ENCODE measurements at regions not wholly inside any gene's neighbourhood (a gene's known extent, or its start where the extent isn't known, plus 50 kb on each side); places are given as distances from the start of the nearest gene placed in this dataset.
"Not testable (repeated sequence)": the region's sequence is repeated elsewhere in the genome, so short reads cannot be mapped to it uniquely, and the experiment has no call there.

DNA sequence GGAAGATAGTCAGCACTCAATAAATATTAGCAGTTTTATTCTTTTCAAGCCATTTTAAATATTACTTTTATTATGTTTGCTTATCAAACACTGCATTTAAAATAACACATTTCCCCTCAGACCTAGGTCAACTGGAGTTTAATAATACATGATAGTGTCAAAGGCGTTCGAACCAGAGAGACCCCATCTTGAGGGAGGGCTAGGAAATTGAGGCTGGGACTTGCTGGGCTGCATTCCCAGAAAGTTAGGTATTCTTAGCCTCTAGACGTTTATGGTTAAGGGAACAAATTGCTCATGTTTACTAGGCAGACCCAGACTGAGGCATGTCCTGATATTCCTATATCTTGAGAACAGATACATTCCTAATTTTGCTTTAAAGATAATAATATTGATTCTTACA, 426.5 kb downstream of the METTL4 start:
- no peak for DNase-seq

GRCh38 chr18:2146092-2146491, 425.2 kb downstream of the METTL4 start:
- DNase-seq, result no peak

DNA sequence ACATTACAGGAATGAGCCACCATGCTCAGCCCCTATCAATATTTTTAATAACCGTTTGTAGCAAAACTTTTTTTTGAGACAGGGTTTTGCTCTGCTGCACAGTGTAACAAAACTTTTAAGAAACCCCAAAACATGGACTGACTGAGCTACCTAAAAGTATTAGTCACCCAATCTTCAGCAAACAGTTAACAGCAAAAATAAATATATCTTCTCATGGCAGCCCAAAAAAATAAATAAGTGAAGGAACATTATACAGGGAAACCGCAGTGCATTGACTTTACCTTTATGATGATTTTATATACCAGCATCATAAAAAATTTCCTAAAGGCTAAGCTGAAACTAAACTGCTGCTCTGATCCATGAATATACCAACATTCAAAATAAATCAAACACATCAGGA, 424.6 kb downstream of the METTL4 start:
- DNase-seq, result no peak

DNA sequence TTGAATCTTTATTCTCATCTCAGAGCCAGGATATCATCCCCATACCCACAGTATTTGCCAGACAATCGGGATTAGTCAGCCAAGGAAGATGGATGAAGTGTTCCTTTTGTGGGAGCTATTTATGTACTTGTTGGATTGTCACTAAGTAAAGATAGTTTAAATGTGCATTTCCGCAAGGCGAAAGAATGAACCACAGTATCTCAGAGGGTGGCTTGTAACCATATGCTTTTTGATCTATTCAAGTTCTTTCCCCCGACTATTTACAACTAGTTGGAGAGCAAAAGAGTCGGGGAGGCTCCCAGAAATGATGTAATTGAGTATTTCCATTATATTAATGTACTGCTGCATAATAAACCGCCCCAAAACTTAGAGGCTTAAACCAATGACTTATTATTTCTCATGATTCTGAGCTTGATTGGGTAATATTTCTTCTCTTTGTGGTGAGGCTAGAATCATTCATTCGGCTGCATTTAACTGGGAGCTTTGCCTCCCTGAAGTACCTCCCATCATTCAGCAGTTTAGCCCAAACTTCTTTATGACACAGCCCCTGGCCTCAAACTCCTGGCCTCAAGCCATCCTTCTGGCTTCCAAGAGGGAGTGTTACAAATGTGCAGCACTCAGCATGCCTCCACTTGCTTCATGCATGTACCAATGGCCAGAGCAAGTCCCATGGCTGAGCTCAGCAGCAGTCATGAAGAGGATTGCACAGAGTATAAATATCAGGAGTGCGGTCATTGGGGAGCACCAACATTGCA, 423.7 kb downstream of the METTL4 start:
- no peak for DNase-seq

GRCh38 chr18:2148823-2149222, 422.5 kb downstream of the METTL4 start:
- DNase-seq, result no peak

DNA sequence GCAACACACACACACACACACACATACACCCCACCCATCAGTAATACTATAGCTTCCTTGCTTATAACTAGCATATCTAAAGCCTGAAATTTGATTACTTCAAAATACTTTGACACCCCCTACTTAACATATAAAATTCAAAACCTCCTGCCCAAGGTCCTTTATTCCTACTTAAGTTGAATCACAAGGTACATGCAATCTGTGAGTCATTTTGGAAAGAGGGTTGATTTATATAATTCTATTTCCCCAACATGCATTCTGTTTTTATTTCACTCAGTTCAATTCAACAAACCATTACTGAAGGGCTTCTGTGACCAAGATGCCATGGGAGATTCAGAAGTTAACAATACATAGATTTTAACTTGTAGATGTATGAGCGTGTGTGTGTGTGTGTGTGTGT, 420.7 kb downstream of the METTL4 start:
- DNase-seq, result no peak

GRCh38 chr18:2154278-2154677, 417.0 kb downstream of the METTL4 start:
- DNase-seq, result no peak

- no peak for DNase-seq
Measured at GRCh38 chr18:2164644-2165550, 406.4 kb downstream of the METTL4 start.

DNA sequence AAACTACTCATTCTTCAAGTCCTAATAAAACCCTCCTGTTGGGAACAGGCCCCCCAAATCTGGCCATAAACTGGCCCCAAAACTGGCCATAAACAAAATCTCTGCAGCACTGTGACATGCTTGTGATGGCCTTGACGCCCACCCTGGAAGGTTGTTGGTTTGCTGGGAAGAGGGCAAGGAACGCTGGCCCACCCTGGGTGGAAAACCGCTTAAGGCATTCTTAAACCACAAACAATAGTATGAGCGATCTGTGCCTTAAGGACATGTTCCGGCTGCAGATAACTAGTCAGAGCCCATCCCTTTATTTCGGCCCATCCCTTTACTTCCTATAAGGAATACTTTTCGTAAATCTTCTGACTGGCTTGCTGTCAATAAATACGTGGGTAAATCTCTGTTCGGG, 404.4 kb downstream of the METTL4 start:
- not testable (repeated sequence) for DNase-seq

GRCh38 chr18:2168022-2168421, 403.3 kb downstream of the METTL4 start:
- no peak for DNase-seq

DNA sequence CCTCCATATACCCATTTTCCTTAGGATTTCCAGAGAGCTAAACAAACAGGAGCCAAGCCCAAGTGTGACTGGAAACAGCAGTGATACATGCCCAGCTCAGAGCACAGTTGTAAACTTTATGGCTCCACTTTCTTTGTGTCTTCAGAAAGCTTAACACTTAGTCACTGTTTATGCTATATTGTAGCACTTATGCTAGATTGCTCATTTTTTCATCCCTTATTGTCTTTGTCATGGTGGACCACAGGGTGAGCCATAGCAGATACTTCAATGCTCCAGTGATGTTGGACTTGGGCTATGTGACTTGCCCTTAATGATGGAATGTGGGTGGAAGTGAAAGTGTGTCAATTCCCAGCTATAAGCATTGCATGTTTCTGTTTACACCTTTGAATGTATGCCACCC, 401.6 kb downstream of the METTL4 start:
- no peak for DNase-seq

DNA sequence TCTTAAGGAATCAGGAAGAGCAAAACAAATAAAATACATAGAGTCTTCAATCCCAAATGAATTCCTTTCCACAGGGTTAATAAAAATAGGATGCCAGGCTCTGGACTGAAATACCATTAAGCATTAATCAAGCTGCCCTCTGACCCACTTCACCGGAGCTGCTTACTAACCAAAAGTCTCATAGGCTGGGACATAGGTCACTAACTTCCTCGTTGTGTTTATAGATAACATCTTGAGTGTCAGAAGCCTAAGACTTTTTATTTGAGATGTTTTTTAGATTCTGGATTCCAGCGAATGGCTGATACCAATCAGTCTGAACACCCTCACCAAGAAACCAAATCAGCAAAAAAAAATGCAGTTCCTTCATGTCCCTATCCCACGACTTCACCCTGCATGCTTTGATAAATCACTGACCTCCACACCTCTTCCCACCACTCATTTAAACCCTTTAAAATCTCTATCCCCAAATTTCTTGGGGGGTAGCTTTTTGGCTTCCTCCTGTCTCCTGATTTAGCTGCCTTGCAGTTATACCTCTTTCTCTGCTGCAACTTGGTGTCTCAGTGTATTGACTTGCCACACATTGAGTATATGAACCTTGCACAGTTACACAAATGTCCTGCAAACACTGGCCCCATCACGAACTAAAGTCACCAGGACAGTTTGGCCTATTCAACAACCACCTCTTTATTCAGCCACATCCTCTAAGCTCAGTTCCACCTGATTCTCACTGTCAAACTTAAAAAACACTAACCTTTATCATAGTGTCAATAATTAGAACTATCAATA, 399.3 kb downstream of the METTL4 start:
- no peak for DNase-seq

GRCh38 chr18:2172881-2173280, 398.4 kb downstream of the METTL4 start:
- no peak for DNase-seq

GRCh38 chr18:2173486-2173885, 397.8 kb downstream of the METTL4 start:
- DNase-seq, result no peak

DNA sequence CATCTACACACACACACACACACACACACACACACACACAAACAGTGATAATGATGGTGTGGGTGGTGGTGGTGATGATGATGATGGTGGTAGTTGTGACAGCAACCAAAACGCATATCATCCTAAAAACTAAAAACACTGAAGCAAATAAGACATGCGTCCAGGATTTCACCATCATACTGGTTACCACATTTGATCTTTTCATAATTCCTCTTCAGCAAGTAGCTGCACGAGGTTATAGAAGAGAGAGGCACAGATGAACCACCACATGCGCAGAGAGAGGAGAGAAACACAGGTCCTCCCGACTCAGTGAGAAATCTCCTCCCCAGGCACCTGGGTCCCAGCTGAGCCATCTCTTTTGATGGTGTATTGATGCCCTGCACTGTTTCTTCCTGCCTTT, 393.3 kb downstream of the METTL4 start:
- no peak for DNase-seq

- DNase-seq, result no peak
Measured at GRCh38 chr18:2179498-2180183, 391.7 kb downstream of the METTL4 start.

DNA sequence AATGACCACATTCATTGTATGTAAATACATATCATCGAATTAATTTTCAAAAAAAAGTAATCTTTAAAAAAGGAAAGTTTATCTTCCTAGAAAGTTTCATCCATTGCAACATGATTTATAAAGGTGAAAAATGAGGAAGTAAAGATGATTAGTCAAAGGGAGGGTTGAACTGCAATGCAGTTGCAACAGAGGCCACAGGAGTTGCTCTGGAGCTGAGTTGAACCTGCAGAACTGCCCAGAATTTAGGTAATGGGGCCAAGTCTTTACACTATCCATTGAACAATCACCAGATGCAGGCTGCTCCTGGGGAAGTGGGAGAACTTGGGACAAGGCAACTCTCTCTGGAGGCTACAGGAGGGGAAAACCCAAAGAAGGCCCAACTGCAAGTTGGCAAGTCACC, 390.7 kb downstream of the METTL4 start:
- DNase-seq, result no peak

DNA sequence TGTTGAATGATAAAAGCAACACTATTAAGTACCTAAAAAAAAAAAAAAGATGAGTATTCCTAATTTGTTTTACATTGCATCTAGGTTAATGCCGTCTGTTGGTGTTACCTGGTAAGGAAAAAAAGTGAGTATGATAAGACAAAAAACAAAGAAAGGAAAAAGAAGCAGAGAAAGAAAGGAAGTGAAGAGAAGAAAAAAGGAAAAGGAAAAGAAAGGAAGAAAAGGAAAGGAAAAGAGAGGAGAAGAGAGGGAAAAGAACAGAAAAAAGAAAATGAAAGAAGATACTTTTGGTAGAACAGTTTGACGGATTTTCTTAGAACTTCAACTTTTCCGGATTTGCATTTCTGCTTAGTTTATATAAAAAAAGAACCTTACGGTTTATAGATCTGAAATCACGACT, 387.9 kb downstream of the METTL4 start:
- DNase-seq, result no peak

- no peak for DNase-seq
Measured at GRCh38 chr18:2186967-2187366, 384.3 kb downstream of the METTL4 start.

DNA sequence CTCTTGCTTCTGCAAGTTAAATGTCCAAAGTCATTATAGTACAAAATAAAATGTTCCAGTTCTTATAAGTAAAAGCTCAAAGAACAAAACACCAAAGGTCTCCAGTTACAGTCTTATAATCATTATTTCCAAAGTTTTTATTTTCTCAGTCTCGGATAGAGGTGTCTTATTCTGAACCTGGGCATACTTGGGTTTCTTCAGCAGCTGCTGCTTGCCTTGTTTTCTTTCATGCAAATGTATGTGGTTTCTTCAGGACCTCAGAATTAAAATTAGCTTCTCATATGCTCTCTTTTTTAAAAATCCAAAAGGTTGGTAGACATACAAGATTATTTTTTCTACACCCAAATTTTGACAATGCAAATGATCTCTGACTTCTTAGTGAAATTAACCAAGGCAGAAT, 383.0 kb downstream of the METTL4 start:
- DNase-seq, result no peak

DNA sequence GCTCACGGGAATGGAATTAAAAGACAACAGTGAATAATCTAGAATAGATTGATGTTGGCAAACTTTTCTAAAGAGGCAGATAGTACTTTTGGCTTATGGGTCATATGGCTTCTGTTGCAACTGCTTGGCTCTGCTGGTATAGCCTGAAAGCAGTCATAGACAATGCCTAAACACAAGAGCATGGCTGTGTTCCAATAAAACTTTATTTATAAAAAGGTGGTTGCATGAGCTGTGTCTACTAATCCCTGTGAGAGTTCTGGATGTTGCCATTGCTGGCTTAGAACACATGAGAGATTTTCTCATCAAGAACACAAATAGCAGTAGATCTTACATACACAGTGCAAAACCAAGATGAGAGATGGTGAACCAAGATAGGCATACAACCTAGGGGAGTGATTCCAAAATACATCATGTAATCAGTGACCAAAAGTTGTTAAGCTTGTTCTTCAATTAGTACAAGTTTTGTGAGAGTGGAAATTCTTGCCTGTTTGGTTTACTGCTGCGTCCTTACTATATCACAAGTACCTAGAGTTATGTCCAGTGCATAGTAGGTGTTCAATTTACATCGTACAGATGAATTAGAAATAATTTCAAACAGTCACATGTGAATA, 380.0 kb downstream of the METTL4 start:
- no peak for DNase-seq

- DNase-seq, result no peak
Measured at GRCh38 chr18:2192562-2192961, 378.7 kb downstream of the METTL4 start.
